DMS153 treated with DMSO at 0.1 percent for 48 hours (cell line): ENCODE measurements at regions not wholly inside any gene's neighbourhood (a gene's known extent, or its start where the extent isn't known, plus 50 kb on each side); places are given as distances from the start of the nearest gene placed in this dataset.

ENCODE experiments used
- DNase-seq: peaks from one replicate; lab custom pipeline; 2025; ENCODE audit not compliant: unreplicated experiment; lab: John Stamatoyannopoulos, UW

DNA sequence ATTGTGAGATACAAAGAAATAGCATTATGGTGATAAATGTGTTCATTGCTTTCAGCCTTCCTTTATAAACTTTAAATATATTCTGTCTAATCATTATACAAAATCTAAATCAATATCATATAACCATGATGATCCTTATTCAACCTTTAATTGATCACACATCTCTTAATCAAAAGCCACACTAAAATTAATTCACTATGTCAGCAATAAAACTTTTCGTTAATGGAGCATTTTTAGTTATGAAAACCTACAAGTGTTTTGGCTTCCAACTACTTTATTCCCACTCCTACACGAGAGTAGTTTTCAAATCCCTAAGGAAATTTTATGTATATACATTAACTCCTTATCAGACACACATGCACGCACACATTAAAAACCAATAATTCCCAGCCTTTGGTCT, 530.2 kb downstream of the KCTD8 start:
- no peak for DNase-seq

GRCh38 chr4:43932448-43932847, 516.2 kb downstream of the KCTD8 start:
- no peak for DNase-seq

DNA sequence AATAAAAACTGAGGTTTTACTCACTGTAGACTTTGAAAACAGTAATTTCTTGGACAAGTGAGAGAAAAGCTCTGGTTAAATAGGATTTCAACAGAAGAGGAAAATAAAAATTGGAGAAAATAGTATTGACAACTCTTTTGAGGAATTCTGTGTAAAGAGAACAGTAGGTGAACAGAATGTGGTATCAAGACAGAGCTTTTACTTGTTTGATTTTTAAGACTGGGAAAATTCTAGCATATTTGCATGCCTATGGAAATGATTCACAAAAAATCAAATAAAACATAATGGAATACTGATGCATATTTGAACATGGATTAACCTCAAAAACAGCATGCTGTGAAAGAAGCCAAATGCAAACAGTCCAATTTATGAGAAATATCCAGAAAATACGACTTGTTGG, 504.6 kb downstream of the KCTD8 start:
- no peak for DNase-seq

DNA sequence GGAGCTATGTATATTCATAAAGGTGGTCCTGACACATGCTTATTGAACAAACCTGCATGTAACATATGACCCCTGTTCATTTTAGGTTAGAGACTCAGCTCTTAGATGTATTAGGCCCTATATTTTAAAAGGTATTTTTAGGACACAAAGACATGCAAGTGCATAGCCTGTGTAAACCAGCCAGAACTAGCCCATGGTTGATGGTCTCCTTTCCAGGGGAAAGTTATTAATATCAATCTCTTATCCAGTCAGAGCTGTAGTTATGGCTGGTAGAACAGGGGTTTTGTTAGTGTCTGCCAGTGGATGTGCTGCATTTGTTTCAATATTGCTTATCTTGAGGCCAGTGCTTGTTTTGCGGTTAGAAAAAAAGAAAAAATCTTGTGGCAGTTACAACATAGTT, 488.6 kb downstream of the KCTD8 start:
- DNase-seq = no peak

DNA sequence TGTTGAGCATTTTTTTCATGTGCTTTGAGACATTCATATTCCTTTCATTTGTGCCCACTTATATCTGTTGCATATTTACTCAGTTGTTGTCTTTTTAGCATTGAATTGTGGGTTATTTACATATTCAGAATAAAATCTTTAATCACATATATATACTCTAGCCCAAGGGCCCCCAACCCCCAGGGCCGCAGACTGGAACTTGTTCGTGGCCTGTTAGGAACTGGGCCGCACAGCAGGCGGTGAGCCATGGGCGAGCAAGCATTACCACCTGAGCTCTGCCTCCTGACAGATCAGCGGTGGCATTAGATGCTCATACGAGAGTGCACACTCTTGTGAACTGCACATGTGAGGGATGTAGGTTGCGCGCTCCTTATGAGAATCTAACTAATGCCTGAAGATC, 480.6 kb downstream of the KCTD8 start:
- no peak for DNase-seq

DNA sequence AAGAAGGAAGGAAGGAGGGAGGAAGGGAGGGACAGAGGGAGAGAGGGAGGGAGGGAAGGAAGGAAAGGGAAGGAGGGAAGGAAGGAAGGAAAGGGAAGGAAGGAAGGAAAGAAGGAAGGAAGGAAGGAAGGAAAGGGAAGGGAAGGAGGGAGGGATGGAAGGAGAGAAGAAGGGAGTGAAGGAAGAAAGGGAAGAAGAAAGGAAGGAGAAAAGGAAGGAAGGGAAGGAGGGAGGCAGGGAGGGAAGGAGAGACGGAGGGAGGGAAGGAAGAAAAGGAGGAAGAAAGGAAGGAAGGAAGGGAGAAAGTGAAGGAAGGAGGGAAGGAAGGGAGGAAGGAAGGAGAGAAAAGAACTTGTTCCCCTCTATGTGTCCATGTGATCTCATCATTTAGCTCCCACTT, 465.0 kb downstream of the KCTD8 start:
- DNase-seq = no peak

DNA sequence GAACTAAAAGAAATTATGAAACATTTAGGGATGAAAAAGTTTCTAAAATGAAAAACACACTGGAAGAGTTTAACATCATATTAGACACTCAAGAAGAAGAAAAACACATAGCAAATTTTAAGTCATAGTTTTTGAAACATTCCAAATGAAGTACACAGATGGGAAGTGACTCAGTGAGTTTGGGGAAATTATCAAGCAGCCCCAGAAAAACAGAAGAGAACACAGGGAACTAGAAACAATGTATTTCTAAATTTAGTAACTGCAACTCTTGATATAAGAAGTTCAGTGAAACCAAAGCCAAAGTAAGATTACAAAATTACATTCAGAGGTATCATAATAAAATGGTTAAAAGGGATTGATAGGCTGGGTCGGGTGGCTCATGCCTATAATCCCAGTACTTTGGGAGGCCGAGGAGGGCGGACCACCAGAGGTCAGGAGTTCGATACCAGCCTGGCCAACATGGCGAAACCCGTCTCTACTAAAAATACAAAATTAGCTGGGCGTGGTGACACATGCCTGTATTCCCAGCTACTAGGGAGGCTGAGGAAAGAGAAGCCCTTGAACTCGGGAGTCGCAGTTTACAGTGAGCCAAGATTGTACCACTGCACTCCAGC, 461.2 kb downstream of the KCTD8 start:
- DNase-seq = no peak

- no peak for DNase-seq
Measured at GRCh38 chr4:43990551-43990950, 458.1 kb downstream of the KCTD8 start.

DNA sequence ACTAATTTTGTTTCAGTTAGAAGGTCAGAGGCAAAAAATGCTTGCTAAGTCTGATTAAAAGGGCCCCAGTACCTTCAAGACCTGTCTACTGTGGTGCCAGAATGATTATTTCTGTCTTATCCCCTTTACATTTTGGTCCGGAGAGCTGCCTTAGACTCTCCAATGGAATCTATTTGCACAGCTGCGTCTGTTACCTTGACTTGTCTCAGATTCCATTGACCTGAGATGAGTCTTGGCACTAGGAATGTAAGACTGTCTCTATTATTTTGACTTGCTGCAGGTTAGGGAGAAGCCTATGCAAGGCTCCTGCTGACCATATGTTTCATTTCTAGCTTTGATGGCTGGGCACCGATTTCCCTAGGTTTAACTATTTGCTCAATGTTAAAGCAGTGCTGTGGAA, 457.6 kb downstream of the KCTD8 start:
- DNase-seq = no peak

DNA sequence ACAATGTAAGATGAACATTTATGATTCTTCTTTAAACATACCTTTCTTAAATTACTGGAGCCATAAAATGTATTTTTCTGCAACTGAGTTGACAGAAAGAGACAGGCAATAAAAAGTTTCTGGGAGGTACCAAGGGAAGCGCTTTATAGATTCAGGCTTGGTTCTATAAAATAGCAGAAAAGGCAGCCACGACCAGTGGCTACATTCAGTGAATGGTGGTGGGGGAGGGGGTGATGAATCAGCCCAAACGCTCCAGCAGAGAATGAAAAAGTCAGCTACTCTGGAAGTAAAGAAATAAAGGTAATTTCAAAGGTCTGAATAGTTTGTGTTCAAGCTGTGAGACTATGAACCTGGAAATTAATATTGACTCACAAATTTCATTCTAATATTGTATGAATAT, 456.1 kb downstream of the KCTD8 start:
- no peak for DNase-seq

GRCh38 chr4:43993196-43993902, 455.3 kb downstream of the KCTD8 start:
- DNase-seq = no peak

DNA sequence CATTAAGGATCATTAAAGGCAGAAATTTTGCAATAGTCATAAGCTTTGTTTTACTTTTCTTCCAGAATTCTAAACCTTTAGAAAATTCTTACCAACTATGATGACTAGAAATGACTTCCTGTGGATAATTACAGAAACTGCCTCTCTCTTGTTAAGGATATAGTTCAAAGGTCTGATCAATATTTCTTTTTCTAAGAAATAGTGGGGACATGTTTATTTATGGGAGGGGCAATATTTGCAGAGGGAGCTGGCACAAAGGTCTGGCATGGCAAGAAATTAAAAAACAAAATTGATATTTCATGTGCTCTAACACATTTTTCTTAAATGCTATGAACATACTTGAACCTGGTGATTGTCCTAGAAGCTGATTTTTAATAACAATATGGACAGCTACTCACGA, 448.9 kb downstream of the KCTD8 start:
- no peak for DNase-seq

DNA sequence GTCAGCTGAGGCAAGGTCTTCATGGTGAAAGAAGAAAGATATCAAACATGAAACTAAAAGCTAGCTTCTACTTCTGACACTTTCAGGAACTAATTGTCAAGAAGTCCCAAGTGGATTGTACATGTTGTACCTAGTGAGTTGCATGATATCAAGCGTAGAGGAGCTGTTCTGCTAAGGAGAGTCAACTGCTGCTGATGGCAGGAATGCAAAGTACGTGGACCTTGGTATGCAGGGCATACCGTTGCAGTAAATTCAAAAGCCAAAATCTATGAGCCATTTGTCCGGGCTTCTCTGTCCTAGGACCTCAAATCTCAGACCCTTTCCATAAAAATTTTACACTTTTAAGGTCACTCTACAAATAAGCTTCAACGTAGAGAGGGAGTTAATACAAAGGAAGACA, 446.2 kb downstream of the KCTD8 start:
- DNase-seq = no peak

DNA sequence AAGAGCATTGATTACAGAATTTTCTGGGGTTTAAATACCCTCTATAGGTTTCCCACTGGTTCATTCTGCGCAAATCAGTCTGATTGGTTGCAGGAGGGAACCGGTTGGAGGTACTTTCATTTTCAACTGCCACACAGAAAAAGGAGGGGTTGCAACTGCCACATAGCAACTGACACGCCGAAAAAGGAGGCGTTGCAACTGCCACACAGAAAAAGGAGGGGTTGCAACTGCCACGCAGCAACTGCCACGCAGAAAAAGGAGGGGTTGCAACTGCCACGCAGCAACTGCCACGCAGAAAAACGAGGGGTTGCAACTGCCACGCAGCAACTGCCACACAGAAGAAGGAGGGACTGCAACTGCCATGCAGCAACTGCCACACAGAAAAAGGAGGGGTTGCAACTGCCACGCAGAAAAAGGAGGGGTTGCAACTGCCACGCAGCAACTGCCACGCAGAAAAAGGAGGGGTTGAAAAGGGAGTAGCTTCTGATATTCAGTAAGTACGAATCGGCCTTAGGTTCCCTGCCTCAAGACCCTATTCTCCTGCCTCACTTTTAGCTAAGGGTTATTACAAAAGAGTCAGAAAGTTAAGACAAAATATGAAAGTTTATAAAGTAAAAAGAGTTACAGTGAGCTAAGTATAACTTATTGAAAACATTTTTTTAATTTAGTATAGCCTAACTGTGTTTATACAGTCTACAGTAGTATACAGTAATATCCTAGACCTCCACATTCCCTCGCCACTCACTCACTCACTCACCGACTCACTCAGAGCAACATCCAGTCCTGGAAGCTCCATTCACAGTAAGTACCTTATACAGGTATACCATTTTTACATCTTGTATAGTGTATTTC, 431.8 kb downstream of the KCTD8 start:
- DNase-seq = peak; percentile 9

GRCh38 chr4:44017422-44017739, 431.2 kb downstream of the KCTD8 start:
- peak; percentile 3 for DNase-seq

DNA sequence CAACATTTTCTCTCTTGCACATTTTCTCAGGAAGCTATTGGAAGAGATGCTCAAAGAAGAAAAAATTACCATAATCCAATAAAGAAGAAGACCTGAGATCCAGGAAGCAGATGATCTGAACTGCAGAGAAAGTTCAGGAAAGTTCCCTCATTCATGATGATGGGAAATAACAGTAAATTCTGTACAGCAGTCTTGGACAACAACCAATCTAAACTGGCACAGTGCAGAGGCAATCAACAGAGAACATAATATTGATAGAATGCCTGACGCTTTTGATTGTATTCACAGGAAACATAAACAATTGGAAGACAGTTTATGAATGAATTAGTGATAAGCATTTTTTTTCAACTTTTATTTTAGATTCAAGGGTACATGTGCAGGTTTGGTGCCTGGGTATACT, 428.9 kb downstream of the KCTD8 start:
- no peak for DNase-seq

DNA sequence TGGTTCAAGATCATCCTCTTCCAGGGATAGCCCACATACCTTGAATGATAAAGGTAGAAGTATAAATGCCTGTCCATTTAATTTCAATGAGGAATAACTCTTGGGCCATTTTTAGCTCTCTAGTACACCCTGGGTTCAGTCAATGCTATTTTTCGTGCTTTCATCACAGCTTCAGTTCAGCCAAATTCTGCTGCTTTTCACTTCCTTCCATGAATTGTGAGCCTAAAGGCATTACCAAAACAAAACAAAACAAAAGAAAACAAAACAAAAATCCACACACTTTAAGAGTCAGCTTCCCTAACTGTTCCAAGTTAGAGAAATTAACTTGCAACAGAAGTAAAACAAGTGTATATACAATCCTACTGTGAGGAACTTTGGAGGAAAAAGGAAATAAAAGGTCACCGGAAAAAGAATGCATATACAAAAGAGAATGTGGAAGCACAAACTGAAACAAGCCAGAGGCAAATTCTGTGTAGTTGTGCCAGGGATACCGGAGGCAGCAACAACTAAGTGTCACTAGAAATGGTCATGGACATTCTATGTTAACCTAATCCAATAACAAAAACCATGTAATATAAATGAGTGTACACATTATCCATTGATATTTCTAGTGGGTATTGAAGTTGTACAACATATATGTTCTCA, 423.1 kb downstream of the KCTD8 start:
- no peak for DNase-seq

DNA sequence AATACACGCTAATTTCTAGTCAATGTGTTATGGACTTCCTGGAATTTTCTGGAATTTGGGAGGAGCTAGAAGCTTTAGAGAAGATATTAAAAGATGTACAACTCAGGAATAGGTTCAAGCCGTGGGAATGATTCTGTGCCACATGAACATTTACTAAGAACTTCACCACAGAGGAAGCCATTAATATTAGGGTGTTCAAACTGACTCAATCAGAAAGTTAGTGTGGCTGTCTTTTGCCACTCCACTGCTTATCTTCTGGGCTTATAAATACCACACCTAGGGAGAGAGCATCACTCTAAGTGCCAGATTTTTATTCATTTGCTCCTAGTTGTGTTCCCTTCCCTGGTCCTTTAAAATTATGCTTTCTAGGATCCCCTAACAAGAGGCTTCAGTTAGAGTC, 409.8 kb downstream of the KCTD8 start:
- no peak for DNase-seq

DNA sequence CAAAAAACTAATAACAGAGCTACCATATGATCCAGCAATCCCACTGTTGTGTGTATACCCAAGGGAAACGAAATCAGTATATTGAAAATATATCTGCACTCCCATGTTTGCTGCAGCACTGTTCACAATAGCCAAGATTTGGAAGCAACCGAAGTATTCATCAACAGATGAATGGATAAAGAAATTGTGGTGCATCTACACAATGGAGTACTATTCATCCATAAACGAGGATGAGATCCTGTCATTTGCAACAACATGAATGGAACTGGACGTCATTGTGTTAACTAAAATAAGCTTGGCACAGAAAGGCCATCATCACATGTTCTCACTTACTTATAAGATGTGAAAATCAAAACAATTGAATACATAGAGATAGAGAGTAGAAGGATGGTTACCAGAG, 402.1 kb downstream of the KCTD8 start:
- no peak for DNase-seq

DNA sequence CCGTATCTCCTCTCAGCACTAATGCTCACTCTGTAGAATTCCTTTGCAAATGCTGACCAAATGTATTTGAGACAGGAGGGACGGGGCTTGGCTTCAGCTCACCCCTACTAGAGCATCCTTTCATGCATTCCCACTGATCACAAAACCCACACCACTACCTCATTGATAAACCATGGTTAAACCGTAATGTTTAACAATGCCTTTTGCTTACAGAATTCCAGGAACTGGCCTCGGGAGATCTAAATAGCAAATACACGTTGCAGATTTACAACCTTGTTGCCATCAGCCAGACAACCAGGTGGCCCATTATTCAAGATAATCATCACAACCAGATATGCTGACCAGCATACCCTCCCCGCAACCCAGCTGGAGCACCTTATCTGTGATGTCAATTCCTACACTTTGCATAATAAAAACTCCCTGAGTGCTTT, 391.9 kb downstream of the KCTD8 start:
- DNase-seq = peak; percentile 0

- no peak for DNase-seq
Measured at GRCh38 chr4:44070843-44071242, 377.8 kb downstream of the KCTD8 start.
